NCI-H345 treated with DMSO at 0.1 percent for 48 hours (cell line): ENCODE measurements at regions not wholly inside any gene's neighbourhood (a gene's known extent, or its start where the extent isn't known, plus 50 kb on each side); places are given as distances from the start of the nearest gene placed in this dataset.
"Not testable (repeated sequence)": the region's sequence is repeated elsewhere in the genome, so short reads cannot be mapped to it uniquely, and the experiment has no call there.

ENCODE experiments used
- DNase-seq: peaks from one replicate; lab custom pipeline; 2025; ENCODE audit not compliant: unreplicated experiment; lab: John Stamatoyannopoulos, UW

DNA sequence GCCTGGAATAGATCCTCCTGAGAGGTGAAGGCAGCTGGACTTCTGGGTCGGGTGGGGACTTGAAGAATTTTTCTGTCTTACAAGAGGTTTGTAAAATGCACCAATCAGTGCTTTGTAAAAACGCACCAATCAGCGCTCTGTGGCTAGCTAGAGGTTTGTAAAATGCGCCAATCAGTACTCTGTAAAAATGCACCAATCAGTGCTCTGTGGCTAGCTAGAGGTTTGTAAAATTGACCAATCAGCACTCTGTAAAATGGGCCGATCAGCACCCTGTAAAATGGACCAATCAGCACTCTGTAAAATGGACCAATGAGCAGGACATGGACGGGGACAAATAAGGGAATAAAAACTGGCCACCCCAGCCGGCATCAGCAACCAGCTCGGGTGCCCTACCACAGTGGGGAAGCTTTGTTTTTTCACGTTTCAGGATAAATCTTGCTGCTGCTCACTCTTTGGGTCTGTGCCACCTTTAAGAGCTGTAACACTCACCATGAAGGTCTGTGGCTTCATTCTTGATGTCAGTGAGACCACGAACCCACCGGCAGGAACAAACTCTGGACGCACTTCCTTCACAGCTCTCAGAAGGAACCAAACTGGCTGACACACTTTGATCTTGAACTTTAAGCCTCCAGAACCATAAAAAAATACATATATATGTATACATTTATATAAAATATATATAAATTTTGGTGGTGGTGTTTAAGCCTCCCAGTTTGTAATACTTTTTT is 197.8 kb upstream of the SLCO3A1 start:
- not testable (repeated sequence) for DNase-seq

DNA sequence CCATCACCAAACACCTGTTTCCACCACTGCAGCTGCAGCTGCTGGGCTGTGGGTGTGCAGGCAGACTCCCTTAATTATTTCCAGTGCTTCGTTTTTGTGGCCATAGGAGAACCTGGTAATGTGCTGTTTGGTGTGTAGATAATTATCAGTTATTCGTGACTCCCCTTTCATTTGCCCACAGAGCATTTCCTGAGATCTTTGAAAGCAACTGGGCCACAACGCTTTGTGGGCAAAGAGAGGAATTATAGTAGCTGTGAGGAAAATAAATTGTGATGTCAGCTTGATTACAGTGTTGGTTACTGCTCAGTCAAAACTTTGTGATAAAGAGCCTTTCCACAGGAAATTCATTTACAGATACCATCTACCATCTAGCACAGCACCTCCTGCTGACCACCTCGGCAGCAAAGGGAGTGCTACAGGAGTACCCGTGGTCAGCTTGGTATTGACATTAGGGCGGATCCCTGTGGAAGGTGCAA is 193.3 kb upstream of the SLCO3A1 start:
- no peak for DNase-seq

DNA sequence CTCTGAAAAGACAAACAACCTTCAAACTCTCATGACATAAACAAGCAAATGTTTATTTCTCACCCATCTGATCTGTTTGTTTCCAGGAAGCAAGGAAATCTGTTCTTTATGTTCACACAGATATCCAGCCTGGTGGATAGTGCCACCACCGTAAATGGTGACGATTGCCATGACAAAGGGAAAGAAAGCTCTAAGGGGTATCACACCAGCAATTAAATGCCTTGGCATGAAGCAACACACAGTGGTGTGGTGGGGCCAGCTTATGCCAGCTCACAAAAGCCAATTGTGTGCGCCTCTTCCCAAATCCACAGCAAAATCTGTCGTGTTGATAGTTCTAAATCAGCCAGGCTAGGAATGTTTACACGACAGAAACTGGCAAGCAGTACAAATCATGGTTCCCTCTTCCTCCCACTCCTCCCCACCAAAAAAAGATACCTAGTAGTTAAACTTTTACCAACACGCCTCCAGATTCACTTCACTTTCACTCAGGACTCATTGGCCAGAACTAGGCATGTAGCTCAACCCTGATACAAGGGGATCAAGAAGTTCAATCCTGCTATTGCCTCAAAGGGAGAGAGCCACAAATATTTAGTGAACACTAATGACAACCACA is 189.2 kb upstream of the SLCO3A1 start:
- no peak for DNase-seq

DNA sequence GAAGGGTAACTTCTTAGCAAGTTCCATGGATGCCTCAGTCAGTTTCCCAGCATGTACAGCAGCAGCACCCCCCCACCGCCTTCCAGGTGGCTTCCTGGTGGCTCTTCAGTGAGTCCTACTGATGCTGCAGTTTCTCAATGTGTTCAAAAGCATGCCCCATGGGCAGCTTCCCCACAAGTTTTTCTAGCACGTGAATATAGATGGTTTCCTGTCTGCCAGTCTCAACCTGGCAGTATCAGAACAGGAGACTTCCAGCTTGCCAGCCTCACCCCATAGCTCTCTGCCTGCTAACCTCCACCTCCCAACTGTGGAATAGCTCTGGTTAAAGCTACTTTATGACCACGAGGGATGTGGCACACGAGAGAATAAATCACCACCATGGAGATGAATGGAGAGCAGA is 188.3 kb upstream of the SLCO3A1 start:
- DNase-seq = no peak

DNA sequence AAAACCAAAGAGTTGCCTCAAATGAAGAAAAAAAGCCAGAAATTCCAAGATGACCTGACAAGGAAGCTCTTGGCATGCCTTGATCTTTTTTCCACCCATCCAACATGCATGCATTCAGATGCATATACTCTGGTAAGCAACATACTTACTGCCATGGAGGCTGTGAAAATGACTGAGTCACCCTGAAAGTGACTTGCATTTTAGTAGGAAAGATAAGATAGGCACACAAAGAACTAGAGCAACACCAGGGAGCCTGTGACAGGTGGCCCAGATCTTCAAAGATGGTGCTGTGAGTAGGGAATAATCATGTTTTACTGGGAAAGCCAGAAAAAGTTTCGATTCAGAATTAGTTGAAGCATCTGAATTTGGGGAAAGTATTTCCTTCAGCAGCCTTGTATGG is 185.1 kb upstream of the SLCO3A1 start:
- no peak for DNase-seq

DNA sequence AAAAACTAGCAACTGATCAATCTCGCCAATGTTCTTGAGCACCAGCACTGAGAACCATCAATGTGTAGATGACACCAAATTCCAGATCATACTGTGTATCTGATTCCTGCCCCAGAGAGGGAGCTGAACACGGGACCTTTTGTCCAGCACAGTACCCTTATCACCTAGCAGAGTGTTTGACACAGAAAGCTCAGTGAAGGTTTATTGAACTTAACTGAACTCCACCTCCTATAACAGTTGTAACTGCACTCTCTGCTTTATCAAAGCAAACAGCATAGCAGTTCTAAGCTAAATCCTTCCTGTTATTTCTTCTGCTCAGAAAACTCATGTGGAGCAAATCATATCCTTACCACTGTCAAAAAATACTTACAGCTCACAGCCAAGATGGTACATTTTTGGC is 183.4 kb upstream of the SLCO3A1 start:
- no peak for DNase-seq

DNA sequence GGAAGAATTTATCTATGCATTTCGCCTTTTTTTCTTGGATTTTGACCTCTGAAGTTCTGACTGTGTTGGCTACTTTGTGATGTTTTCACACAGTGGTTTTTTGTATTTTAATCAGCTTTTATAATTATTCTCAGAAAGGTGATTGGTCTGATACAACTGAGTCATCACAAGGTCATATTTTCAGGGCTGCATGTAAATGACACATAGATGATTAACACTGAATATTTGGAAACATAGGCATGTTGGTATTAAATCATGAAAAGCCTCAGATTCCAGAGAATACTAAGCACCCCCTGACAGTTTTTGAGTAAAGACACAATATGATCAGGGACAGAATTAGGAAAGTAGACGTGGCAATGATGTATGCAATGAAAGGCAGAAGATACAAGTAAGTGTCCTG is 175.5 kb upstream of the SLCO3A1 start:
- no peak for DNase-seq

DNA sequence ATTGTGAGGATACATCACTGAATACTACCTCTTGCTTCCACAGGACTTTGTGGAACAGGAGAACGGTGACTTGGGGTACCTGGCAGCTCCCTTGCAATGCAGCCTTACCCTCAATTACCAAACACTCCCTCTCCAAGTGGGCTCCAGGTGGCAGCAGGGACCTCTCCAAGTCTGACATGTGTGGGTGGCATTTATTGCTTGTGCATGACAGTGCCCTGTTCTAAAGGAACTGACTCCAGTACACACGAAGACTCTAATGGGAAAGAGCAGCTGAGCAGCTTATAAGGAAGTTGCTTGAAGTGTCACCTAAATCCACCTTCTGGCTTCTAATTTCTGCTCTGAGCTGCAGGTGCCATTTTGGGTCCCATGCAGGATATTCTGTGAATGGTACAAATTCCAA is 174.1 kb upstream of the SLCO3A1 start:
- DNase-seq = no peak

DNA sequence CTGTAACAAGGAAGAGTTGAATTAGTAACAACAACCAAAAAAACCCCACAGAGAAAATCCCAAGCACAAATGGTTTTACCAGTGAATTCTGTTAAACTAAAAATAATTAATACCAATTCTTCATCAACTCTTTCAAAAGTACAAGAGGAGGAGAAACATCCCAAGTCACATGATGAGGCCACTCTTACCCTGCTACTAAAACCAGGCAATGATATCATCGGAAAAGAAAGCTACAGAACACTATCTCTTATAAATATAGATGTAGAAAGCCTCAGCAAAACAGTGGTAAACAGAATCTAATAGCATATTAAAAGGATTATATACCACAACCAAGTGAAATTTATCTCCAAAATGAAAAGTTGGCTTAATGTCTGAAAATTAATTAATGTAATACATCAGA is 168.1 kb upstream of the SLCO3A1 start:
- DNase-seq = no peak

DNA sequence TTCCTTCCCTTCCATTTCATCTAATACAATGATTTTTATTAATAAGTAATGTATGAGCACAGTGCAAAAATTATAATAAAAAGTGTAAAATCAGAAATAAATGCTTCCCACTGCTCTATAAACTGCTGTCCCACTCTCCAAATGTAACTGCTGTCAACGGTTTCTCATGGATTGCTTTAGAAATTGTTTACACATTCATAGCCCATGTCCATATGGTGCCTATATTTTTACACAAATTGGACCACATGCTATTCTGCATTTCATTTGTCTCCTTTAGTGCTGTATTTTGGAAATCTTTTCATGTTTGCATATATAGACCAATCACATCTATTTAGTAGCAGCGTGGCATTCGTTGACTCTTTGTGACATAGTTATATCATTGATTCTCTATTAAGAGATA is 164.7 kb upstream of the SLCO3A1 start:
- DNase-seq = no peak

DNA sequence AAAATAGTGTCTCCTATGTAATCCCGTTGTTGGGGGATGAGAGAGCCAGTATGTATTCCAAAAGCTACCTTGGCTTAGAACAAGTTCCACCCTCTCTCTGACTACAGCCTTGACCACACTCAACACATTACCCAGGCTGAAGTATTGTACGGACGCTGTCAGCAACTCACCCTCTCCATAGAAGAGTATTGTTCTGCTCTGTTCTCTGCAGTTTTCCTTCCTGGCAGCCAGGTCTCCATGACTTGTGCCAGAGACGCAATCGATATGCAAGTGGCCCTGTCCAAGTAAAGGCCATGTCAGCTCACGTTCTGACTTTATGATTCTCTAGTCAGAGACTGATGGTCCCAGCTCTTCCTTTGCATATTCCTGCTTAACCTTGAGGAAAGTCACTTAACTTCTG is 164.1 kb upstream of the SLCO3A1 start:
- no peak for DNase-seq

DNA sequence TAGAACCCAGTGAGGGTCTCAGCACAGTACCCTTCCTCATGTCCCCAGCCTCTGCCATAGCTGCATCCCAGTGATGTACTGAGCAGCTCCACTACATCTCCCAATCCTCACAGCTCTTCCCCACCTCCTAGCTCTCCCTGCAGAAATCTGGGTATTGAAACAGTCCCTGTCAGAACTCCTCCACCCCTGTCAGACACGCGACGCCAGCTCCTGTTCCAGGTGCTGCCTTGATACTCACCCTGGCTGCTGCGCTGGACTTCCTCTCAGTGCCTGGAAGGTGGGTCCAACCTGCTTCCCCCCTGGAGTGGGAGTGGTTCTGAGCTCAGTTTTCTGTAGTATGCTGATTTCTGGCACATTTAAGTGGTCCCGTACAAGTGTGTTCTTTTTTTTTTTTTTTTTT is 160.9 kb upstream of the SLCO3A1 start:
- no peak for DNase-seq

DNA sequence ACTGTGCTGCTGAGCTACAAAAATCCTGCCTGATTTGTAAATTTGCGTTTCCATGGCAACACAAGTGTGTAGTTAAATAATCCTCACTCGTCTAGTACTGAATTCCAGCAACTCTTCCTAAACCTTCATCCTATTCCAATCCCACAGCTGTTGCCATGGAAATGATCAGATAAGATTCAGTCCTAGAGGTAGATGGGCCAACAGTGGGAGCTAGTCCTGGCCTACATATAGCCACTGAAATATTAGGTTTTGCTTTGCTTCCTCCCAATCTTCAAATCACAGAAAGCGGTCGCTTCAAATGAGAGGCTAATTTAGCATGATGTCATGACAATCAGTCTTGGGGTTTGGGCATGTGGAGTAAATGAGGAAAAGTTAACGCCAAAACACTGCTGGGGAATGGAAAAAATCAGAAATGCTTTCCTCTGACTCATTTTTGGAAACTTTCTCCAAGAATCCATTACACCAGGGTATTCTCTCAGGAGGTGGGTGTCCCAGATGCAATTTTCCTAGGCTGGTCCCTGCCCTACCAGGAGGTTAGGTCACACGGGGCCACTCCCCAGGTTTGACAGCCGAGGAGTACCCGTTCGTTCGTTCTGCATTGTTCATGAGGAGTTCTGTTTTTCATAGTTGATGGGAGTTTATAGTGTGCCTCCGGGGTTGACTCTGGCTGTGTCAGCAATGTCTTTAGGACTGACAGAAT is 159.2 kb upstream of the SLCO3A1 start:
- no peak for DNase-seq

DNA sequence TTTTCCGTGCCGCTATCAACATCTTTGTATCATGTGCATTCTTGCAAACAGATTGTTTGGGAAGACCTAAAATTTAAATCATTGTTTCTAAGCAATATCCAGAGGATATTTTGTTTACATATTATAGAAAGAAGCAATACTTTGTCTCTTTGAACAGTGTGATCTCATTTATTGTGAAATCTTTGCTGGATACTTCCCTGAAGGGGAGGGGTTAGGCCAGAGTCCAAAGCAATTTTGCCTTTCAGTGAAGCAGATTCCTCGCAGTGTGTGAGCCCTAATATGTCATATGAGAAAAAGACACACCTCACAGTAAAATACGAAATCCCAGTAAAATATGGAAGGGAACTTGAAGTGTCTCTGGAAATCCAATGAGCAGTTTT is 158.7 kb upstream of the SLCO3A1 start:
- no peak for DNase-seq

DNA sequence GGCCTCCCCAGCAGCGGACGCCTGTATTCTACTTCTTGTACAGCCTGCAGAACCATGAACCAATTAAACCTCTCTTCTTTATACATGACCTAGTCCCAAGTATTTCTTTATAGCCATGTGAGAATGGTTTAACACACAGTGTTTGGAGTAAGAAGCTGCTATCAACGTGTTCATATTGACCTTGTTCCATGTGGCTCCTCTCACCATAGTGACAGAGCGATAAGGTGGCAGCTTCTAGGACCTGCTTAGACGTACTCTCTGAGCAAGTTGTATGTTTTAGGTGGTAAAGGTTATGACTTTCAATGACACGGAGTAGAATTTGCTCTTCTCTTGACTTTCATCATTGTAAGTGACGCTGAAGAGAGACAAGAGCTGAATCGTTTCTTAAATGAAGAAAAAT is 157.7 kb upstream of the SLCO3A1 start:
- DNase-seq = no peak

DNA sequence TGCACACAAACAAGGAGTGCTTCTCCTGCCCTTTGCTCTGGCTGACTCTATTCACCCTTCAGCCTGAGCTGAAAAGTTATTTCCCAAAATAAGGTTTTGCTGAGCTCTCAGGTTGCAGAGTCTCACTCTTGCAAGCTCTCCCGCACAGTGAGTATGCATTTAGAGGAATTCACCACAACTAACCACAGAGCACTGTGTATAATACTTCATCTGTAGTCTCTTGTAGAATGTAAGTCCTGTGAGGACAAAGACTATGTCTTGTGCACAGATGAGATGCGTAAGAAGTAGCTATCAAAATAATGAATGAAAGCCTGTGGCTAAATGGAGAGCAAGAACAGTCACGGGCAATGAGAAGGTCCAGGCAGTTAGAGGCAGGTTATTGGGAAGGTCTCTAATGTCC is 156.5 kb upstream of the SLCO3A1 start:
- DNase-seq = no peak

DNA sequence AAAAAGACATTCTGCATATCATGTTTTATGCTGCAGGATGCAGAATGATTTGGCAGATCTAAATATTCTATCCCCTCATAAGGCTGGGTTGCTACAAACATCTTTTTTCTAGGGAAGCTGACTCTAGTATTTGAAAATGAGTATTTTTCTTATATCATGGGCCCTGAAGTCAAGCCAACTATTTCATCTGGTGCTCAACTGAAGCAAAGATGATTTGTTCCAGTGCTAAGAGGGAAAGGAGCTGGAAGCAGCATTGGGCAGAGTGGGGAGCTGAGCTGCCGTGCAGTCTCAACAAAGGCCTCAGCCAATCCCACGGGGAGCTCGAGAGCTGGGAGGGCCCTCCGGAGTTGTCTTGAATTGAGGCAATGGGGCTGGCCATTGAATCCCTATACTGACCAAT is 155.3 kb upstream of the SLCO3A1 start:
- DNase-seq = no peak

DNA sequence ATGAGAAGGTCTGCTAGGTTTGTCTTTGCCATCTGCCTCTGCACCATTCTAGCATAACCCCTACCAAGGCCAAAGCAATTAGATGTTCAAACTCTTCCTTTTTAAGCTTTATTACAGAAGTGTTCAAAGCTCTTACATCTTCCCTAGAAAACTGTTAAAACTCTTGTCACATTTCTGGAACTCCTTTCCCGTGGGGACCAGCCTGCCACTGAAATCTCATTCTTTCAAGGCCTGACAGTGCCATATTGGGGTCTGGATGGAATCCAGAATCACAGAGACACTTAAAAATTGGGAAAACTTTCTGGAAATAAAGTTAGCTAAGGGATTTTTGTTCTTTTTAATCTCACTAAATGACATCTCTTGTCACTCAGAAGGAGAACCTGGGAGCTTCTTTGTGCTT is 153.8 kb upstream of the SLCO3A1 start:
- no peak for DNase-seq

DNA sequence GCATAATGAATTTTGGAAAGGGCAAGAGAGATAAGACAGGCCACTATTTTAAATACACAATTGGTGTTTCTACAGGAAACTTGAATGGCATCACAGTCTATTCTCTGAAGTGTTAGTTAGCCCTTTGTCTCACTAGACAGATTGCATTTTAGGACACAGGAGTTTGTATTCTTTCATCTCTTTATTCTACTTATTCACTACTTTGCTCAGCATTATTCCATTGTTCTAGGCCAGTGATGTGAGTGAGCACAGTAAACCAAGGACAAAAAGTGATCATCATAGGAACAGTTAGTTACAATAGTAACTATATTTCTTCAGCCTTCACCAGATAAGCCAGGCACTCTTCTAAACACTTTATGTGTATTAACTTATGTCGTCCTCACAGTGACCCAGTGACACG is 150.2 kb upstream of the SLCO3A1 start:
- no peak for DNase-seq

DNA sequence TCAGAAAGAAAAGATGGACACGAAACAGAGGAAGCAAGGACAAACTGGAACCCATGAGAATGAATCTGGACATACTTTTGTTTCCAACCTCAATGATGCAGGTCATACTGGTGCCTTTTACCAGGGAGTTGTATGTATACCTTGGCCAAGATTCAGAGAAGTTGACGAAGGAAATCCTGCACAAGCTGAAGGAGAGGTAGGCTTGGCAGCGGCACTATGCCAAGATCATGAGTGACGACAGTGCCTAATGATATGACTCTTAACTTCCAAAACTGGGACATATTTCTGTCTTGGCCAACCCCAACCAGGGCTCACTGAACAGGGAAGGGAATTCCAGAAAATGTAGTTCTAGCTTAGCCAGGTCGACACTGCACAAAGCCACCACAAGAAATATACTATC is 149.2 kb upstream of the SLCO3A1 start:
- no peak for DNase-seq

DNA sequence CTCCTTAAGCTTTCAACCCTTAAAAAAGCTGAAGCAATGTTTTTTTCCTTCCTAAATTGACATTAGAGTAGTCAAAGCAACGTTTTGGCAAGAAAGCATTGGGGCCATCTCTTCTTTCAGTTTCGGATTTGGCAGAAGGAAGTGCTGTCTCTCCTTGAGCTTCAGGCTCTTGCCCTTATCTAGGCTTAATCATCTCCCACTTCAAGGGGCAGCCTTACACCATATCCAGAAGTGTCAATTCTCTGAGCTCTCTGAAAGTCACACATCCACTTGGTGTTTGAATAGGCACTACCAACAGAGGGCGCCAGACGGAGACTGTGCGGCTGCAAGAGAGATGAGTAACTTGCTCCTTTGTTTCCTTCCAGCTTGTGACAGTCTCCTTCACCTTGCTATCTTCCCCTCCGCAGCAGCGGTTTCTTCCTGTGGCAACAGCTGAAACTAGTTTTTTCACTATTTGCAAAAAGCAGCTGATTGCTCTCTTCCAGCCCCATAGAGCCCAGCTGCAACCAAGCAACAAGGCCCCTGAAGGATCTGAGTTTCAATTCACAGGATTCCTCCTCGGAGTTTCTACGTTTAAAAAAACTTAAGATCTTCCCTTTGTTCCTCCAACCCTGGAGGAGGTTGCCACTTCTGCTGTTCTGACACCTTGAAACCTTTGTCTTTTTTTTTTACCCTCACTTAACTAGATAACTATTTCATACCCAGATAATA is 147.0 kb upstream of the SLCO3A1 start:
- DNase-seq = peak; percentile 7
